ENCODE measurements at regions not wholly inside any gene's neighbourhood (a gene's known extent, or its start where the extent isn't known, plus 50 kb on each side); places are given as distances from the start of the nearest gene placed in this dataset.

GRCh38 chr5:2488593-2488992, 262.9 kb downstream of the IRX2 start:
- DNase-seq: no peak

DNA sequence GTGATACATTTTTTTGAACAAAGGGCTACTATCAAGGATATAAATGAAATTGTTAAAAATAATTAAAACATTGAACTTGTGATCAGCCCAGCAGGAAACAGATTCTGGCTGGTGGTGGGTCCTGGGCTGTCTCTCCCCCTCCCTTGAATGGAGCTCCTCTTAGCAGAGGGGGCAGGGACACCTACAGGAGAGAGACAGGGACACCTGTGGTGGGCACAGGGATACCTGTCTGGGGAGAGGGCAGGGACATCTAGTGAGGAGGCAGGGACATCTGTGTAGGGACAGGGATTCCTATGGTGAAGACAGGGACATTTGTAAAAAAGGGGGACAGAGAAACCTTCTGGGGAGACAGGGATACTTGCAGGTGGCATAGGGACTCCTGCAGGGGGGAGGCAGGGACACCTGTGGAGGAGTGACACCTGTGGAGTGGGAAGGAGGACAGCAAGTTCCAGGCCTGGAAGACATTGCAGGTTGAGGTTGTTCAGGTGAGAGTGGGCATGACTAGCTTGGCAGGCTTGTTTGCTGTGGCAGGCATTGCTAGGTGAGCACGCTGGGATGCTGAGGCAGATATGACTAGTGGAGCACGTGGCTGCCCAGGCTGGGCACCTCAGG, 264.2 kb downstream of the IRX2 start:
- DNase-seq: no peak

DNA sequence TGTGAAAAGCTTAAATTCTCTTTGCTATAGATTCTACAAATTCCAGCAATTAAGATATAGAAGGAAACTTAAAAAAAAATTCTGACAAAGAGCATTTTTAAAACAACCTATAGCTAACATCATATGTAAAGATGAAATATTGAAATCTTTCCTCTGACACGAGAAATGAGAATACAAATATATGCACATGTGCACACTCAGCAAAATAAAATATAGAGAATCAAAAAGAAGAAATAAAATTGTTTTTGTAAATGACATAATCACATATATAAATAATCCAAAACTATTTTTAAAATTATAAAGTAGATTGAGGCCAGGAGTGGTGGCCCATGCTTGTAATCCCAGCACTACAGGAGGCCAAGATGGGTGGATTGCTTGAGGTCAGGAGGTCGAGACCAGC, 265.1 kb downstream of the IRX2 start:
- DNase-seq: no peak

DNA sequence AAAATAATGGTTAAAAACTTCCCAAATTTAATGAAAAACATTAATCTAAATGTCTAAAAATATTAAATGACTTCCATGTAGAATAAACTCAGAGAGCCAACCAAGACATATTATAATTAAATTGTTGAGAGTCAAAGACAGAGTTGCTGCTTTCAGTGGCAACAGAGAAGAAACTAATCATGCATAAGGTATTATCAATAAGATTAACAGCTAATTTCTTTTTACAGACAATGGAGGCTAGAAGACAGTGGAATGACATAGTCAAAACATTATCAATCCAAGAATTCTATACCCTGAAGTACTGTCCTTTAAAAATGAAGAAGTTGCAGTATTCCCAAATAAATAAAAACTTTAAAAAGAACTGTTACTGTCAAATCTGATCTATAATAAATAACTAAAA, 268.7 kb downstream of the IRX2 start:
- DNase-seq: no peak

DNA sequence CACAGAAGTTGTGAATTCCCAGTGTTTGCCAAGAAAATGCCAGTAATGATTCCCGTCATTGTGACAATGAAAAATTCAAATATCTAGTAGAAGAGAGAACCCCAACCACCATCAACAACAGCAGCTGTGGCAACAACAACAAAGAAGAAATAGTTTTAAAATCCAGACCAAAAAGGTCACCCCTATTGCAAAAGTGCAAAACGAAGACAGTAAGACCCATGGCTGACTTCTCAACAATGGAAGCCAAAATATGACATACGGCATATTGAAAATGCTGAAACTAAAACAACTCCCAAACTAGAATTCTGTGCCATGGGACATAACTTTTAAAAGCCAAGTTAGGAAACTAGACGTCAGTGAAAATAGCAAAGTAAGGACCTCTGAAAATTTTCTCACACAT, 270.6 kb downstream of the IRX2 start:
- no peak for DNase-seq

GRCh38 chr5:2475902-2476301, 275.6 kb downstream of the IRX2 start:
- DNase-seq: no peak

DNA sequence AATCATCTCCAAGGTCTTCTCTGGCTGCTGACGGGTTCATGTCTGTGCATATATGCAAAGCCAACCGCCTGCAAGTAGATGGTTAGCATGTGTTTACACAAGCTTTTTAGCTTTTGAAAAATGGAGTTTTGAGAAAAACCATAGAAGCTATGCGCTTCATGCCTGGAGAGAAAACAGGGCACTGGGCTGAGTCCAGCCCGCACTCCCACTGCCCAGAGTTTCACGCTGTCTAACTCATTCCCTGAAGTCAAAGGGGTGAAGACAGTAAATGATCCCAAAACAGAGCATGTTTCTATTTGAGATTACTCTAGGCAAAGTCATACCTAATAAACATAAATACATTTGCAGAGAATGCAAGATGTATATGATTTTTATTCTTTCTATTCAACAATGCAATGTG, 278.8 kb downstream of the IRX2 start:
- no peak for DNase-seq

DNA sequence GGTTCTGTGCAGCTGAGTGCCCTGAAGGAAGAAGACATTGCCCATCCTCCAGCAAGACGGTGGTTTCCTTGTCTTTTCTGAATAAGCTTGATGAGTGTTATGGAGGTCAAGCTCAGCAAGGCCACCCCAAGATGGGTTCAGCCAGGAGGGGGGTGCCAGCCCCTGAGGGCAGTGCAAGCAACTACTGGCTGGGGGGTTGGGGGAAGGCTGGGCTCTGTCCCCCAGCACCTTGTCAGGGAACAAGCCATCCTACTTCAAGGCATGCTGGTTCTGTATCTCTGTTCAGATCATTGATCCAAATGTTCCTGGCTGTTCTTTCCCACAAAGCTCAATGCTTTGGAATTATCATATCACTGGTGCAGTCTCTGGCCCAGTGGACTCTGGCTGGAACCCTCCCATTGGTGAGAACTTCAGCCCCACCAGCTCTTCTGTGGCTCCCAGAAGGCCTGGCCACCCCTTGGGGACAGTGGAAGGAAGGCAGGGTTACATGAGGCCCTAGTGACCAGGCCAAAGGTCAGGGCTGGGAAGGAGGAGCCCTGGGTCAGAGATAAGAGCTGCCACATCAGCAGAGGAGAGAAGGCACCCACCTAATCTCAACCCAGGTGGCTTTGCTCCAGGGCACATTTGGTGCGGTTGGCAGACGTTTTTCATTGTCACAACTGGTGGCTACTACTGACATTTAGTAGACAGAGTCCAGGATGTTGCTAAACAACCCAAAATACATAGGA, 280.2 kb downstream of the IRX2 start:
- no peak for DNase-seq

DNA sequence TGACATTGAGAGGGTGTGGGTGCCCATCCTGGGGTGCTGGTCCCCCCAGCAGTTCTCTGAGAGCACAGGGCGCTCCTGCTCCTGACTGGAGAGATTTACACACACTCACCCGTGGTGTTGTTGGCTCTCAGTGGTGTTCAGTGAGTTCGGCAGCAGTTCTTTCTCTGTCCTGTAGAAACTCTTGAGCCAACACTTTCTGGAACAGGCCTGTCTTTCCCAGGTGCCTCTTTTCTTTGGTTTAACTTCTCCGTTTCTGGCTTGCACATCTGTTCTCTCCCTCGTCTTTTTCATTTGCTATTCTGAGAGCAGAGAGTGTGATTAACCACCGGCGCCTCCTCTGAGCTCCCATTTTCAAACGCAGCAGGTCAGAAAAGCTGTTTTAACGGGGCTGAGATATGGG, 284.5 kb downstream of the IRX2 start:
- DNase-seq: no peak

GRCh38 chr5:2465383-2465782, 286.1 kb downstream of the IRX2 start:
- peak in 1 of 3 experiments; percentile 31 for DNase-seq

DNA sequence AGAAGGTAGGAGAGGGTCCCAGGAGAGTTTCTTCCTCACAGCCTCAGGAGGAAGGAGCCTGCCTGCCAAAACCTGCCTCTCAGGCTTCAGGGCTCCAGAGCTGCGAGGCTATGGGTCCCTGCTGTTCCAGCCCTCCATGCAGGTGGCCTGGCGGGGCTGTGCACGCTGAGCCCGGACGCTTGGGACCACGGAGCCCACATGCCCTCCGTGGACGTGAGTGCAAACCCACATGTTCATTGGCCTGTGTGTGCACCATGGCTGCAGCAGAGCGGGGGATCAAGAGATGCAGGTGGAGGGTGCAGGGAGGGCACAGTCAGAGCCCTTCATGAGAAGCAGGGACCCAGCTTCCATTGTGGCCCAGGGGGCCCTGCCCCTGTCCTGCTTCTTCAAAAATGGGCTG, 287.3 kb downstream of the IRX2 start:
- DNase-seq: no peak

GRCh38 chr5:2461701-2462691, 289.5 kb downstream of the IRX2 start:
- no peak for DNase-seq

GRCh38 chr5:2460098-2460497, 291.4 kb downstream of the IRX2 start:
- DNase-seq: no peak

DNA sequence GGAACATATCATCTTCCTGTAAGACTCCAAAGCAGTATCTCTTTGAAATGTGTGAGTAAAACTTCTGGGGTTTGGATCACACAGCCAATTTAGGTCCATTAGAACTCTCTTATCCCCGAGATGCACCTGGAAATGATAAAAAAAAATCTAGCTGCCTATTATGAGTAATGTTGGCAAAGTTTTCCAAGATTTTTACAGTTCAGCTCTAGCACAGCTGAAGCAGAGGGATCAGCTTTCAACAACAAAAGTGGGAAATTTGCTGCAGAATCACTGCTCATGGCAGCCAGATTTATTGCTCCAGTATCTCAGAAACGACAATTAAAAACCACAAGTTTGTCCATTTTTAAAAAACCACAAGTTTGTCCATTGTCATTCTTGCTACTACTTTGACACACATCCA, 292.2 kb downstream of the IRX2 start:
- no peak for DNase-seq

- DNase-seq: no peak
Observed at GRCh38 chr5:2455878-2456277, 295.6 kb downstream of the IRX2 start.

DNA sequence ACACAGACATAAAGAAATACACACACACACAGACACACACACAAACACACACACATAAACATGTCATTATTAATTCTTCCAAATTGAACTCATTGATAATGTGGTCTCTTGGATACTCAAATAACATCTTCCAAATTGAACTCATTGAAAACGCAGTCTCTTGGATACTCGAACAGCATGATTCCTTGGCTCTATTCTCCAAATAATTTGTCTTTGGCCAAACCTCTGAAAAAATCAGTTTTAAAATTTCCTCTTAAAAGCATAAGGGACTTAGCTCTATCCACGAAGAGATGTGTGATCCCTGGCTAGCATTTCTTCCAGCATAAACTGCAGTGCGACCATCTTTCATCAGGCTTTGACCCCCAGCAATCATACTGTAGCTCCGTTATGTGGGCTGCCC, 296.6 kb downstream of the IRX2 start:
- no peak for DNase-seq

GRCh38 chr5:2453781-2454180, 297.7 kb downstream of the IRX2 start:
- no peak for DNase-seq

- peak in 1 of 3 experiments; percentile 47 for DNase-seq
Observed at GRCh38 chr5:2451100-2451499, 300.4 kb downstream of the IRX2 start.

DNA sequence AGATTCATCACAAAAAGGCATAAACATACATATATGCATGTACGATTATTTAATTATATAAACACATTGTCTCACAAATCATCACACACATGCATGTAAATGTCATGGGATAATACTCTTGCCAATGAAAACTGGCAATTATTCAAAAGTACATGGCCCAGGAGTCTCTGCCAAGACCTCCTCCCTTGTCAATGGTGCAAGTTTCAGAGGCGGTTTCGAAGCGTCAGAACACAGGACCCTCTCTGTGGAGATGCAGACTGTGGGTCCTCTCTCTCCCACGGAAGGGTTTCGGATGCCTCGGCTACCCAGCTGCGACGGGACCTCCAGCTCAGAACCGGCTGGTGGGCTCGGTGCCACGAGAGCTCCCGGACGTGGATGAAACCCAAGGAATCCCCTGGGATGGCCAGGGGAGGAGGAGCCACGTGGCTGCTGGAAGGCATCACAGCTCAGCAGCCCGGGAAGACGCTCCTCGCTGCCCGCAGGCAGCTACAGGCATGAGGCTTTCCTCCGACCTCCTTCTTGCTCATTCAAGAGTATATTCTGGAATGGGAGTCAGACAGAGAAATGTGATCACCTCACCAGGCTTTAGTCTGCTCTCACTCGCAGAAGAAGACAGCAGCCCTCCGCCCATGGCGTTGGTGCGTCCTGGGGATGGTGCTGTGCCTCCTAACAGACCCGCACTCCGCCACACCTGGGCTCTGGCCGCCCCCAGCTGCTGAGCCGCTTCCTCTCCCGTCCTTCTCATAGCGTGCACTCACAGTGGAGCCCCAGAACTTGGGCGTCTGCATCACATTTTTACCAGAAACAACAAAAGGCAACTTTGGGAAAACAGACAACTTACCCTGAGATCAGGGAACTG, 308.8 kb downstream of the IRX2 start:
- DNase-seq: no peak

- no peak for DNase-seq
Observed at GRCh38 chr5:2441495-2442180, 309.8 kb downstream of the IRX2 start.

DNA sequence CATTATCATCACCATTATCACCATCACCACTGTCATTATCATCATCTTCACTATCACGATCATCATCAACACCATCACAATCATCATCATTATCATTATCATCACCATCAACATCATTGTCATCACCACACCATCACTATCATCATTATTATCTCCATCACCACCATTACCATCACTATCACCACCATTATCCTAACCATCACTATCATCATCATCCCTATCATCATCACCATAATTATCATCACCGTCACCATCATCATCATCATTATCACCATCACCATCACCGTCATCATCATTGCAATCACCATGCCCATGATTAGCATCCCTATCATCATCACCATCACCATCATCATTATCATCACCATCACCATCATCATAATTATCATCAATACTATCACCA, 311.9 kb downstream of the IRX2 start:
- DNase-seq: no peak

DNA sequence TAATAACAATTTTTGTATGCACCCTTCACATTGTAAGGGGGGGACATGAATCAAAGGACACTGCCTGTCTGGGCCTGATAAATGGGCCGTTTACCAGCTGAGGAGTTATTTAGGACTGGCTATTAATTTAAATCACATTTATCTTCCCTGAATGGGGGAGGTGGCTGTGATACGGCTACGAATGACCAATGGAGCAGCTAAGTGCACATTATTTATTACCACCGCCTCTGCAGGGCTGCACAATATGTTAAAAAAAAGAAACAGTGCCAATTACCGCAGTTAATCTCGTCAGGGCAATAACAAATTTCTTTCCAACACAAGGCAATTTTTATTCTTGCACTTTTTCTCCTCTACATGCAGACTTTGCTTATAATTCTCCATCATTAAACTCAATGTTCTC, 318.4 kb downstream of the IRX2 start:
- no peak for DNase-seq

All from NCI-H1417 (cell line).